IPS-20b (cell line): ENCODE measurements at regions not wholly inside any gene's neighbourhood (a gene's known extent, or its start where the extent isn't known, plus 50 kb on each side); places are given as distances from the start of the nearest gene placed in this dataset.

ENCODE experiments used
- H3K27ac ChIP-seq: one replicate; pipeline ENCODE4 v1.5.1; 2013; ENCODE audit warnings: low read length
- H3K27me3 ChIP-seq: 2 replicates; pipeline ENCODE4 v1.6.1; 2013; ENCODE audit warnings: mild to moderate bottlenecking, low read length, inconsistent platforms; ENCODE audit not compliant: insufficient read depth
- H3K36me3 ChIP-seq: 2 replicates; pipeline ENCODE4 v1.6.1; 2013; ENCODE audit warnings: low read depth, mild to moderate bottlenecking, inconsistent platforms, low read length, moderate library complexity; ENCODE audit not compliant: insufficient read depth
- H3K4me1 ChIP-seq: 2 replicates; pipeline ENCODE4 v1.6.1; 2013; ENCODE audit warnings: mild to moderate bottlenecking, control low read depth, inconsistent platforms, low read length, moderate library complexity; ENCODE audit not compliant: insufficient read depth
- H3K4me3 ChIP-seq: 2 replicates; pipeline ENCODE4 v1.5.1; 2013; ENCODE audit warnings: mild to moderate bottlenecking, low read length, inconsistent platforms
- H3K9ac ChIP-seq: 2 replicates; pipeline ENCODE4 v1.6.1; 2013; ENCODE audit warnings: low read depth, mild to moderate bottlenecking, inconsistent platforms, low read length, moderate library complexity
- H3K9me3 ChIP-seq: 2 replicates; pipeline ENCODE4 v1.6.1; 2013; ENCODE audit warnings: mild to moderate bottlenecking, low read depth, low read length, inconsistent platforms; ENCODE audit not compliant: insufficient read depth

GRCh38 chr9:117945286-117945685 lies 241.1 kb downstream of the TLR4 start:
- Histone ChIP-seq H3K36me3 (no peaks in the 10 kb centered on the region), H3K9ac (no peak overlapping the region), H3K4me1 (no peaks in the 10 kb centered on the region), H3K27ac (no peak overlapping the region), H3K27me3 (no peaks in the 10 kb centered on the region), H3K9me3 (no peaks in the 10 kb centered on the region), H3K4me3 (no peak overlapping the region)

GRCh38 chr9:117951127-117951526 lies 246.9 kb downstream of the TLR4 start:
- Histone ChIP-seq H3K27ac (no peak overlapping the region), H3K4me3 (no peak overlapping the region), H3K27me3 (no peaks in the 10 kb centered on the region), H3K4me1 (no peaks in the 10 kb centered on the region), H3K9me3 (no peaks in the 10 kb centered on the region), H3K9ac (no peak overlapping the region), H3K36me3 (no peaks in the 10 kb centered on the region)

DNA sequence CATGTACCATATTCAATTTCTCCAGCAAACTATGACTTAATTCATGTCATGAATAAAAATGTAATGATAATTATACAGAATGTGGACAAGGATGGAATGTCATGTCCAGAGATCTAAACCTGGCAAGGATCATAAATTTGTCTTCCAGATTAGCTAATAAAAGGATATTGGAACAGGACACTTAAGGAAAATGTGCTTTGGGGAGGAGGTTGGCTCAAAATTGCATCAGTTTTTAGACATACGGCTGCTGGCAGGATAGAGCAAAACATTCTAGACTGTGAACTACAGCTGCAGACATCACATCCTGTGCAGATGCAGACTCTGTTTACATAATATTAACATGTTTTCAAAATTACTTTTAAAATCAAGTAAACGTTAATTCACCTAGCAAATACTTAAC lies 248.4 kb downstream of the TLR4 start:
- Histone ChIP-seq H3K36me3 (no peaks in the 10 kb centered on the region), H3K27me3 (no peaks in the 10 kb centered on the region), H3K4me3 (no peak overlapping the region), H3K9ac (no peak overlapping the region), H3K9me3 (no peaks in the 10 kb centered on the region), H3K27ac (no peak overlapping the region), H3K4me1 (no peaks in the 10 kb centered on the region)

- peaks cover 5% of the 10 kb centered on the region; the same call in 1 of the 2 replicates for H3K4me1 ChIP-seq
- no peaks in the 10 kb centered on the region for H3K27me3 ChIP-seq
- H3K9ac ChIP-seq, result no peak overlapping the region
- no peaks in the 10 kb centered on the region for H3K36me3 ChIP-seq
- H3K4me3 ChIP-seq, result no peak overlapping the region
- H3K9me3 ChIP-seq, result no peaks in the 10 kb centered on the region
- H3K27ac ChIP-seq, result no peak overlapping the region
Observed at GRCh38 chr9:117957267-117957666, 253.1 kb downstream of the TLR4 start.

DNA sequence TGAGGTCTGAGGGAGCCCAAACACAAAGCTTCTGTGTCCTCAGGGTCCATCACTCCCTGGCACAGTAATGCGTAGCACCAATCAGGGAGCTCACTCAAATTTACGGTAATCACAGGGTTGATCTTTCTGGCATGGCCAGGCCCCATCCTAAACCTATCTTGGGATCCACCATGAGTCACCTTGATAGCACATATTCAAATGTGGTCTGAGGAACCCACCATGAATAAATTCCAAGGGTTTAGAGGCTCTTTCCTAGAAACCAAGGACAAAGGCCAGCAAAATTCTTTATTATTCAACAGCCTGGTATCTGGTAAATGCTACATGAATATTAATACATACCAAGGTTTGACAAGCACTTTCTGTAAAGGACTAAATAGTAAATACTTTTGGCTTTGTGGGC lies 254.5 kb downstream of the TLR4 start:
- Histone ChIP-seq H3K4me1 (peaks cover 7% of the 10 kb centered on the region), H3K9me3 (no peaks in the 10 kb centered on the region), H3K27ac (no peak overlapping the region), H3K9ac (no peak overlapping the region), H3K27me3 (no peaks in the 10 kb centered on the region), H3K36me3 (no peaks in the 10 kb centered on the region), H3K4me3 (no peak overlapping the region)

- Histone ChIP-seq H3K27ac (no peak overlapping the region), H3K9ac (no peak overlapping the region), H3K9me3 (no peaks in the 10 kb centered on the region), H3K4me1 (peaks cover 10% of the 10 kb centered on the region), H3K27me3 (no peaks in the 10 kb centered on the region), H3K4me3 (no peak overlapping the region), H3K36me3 (no peaks in the 10 kb centered on the region)
Observed at GRCh38 chr9:117963493-117964090, 259.4 kb downstream of the TLR4 start.

GRCh38 chr9:117970276-117971050 lies 266.3 kb downstream of the TLR4 start:
- Histone ChIP-seq H3K36me3 (no peaks in the 10 kb centered on the region), H3K27me3 (no peaks in the 10 kb centered on the region), H3K9me3 (no peaks in the 10 kb centered on the region), H3K9ac (no peak overlapping the region), H3K4me1 (no peaks in the 10 kb centered on the region), H3K27ac (no peak overlapping the region), H3K4me3 (no peak overlapping the region)

DNA sequence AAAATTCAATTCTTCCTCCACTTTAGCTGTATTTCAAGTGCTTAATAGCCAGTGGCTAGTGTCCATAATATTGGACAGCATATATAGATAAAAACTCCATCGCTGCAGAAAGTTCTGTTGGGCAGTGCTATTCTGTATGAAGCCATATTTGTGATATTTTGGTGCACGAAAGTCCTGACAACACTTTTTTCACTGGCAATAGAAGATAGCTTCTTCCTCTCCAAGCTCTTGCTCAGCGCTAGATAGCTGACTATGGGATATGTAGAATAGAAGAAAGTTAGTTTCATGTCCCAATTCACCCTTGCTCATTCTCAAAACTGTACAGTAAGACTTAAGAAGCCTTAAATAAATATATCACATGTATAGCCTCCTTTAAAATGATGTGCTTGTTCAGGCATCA lies 269.9 kb downstream of the TLR4 start:
- H3K9ac ChIP-seq, result no peak overlapping the region
- no peaks in the 10 kb centered on the region for H3K27me3 ChIP-seq
- no peaks in the 10 kb centered on the region for H3K4me1 ChIP-seq
- H3K27ac ChIP-seq, result no peak overlapping the region
- no peak overlapping the region for H3K4me3 ChIP-seq
- no peaks in the 10 kb centered on the region for H3K9me3 ChIP-seq
- H3K36me3 ChIP-seq, result no peaks in the 10 kb centered on the region

DNA sequence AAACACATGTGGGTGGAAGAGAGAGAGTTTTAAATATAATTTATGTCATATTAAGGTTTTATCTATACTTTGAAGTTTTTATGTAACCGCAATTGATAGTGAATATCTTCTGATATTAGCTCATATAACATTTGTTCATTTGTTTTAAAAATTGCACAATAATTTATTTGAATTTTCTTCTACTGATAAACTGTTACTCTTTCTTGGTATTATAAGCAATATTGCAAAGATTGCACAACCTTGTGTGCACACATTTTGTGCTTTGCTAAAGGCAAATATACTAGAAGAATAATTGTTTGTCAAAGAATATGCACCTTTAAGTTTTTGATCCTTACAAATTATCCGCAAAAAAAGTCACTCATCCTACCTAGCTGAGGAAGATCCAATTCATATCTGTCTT lies 275.7 kb downstream of the TLR4 start:
- Histone ChIP-seq H3K4me1 (no peaks in the 10 kb centered on the region), H3K4me3 (no peak overlapping the region), H3K36me3 (no peaks in the 10 kb centered on the region), H3K27me3 (no peaks in the 10 kb centered on the region), H3K9me3 (no peaks in the 10 kb centered on the region), H3K27ac (no peak overlapping the region), H3K9ac (no peak overlapping the region)

DNA sequence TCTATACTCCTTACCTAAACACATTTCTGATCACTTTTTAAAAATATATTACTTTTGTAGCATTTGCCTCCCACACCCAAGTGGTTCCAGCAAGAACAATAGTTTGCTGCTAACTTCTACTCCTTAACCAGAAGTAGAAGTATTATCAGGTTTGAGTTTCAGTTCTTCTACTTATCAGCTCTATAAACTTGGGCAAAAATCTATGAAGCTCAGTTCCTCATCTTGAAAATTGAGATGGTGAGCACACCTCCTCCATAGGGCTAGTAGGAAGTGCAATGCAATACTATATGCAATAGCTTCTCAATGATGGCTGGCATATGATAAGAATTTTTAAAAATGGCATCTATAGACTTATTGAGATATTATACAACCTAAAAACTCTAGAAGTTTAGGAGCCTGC lies 283.7 kb downstream of the TLR4 start:
- Histone ChIP-seq H3K4me3 (no peak overlapping the region), H3K36me3 (no peaks in the 10 kb centered on the region), H3K9me3 (no peaks in the 10 kb centered on the region), H3K27ac (no peak overlapping the region), H3K9ac (no peak overlapping the region), H3K4me1 (no peaks in the 10 kb centered on the region), H3K27me3 (no peaks in the 10 kb centered on the region)

DNA sequence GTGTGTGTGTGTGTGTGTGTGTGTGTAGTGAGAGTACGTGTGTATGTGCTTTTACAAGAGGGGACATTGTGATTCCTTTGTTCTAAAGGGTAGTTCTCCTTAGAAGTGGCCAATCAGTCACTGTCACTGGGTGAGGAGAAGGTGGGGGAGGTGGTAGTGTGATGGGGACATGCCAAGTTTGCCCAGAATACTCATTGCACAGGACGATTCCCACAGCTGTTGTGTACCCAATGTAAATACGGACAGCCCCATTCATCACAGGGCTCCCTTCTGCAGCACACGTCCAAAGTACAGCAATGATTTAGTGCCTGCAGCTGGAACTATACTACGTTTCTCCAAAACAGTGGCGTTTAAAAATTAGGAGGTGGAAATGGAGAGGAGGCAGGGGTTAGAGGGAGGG lies 287.8 kb downstream of the TLR4 start:
- H3K27ac ChIP-seq, result no peak overlapping the region
- no peaks in the 10 kb centered on the region for H3K4me1 ChIP-seq
- H3K27me3 ChIP-seq, result no peaks in the 10 kb centered on the region
- H3K4me3 ChIP-seq, result no peak overlapping the region
- H3K36me3 ChIP-seq, result no peaks in the 10 kb centered on the region
- H3K9ac ChIP-seq, result no peak overlapping the region
- no peaks in the 10 kb centered on the region for H3K9me3 ChIP-seq

DNA sequence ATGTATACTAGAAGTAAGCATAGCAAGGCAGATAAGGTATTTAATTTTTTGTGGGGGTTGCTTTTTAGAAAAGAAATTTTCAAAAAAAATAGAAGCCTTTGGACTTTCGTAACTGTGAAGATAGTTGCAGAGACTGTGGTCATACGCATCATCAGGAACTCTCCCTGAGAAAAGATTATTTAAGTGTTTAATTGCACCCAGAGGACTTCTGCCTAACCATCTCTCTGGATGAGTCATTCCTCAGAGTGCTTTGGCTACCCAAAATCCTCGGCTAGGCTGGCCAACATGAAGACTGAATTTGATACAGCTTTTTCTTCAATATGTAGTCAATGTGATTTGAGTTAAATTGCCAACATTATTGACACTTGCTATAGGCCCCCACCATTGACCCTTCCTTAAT lies 296.4 kb downstream of the TLR4 start:
- H3K4me1 ChIP-seq, result no peaks in the 10 kb centered on the region
- no peak overlapping the region for H3K9ac ChIP-seq
- no peak overlapping the region for H3K27ac ChIP-seq
- no peak overlapping the region for H3K4me3 ChIP-seq
- H3K27me3 ChIP-seq, result no peaks in the 10 kb centered on the region
- H3K9me3 ChIP-seq, result no peaks in the 10 kb centered on the region
- no peaks in the 10 kb centered on the region for H3K36me3 ChIP-seq
